AG09319 (cell line): ENCODE measurements at regions not wholly inside any gene's neighbourhood (a gene's known extent, or its start where the extent isn't known, plus 50 kb on each side); places are given as distances from the start of the nearest gene placed in this dataset.
"Not testable (repeated sequence)": the region's sequence is repeated elsewhere in the genome, so short reads cannot be mapped to it uniquely, and the experiment has no call there.

ENCODE experiments used
- DNase-seq: peaks from one replicate; pipeline ENCODE4 v3.0.0-alpha.2; 2010; ENCODE audit warnings: low read depth; ENCODE audit errors: extremely low read depth
- CTCF ChIP-seq: IDR thresholded peaks from 2 replicates; pipeline ENCODE4 v1.5.1; 2011; ENCODE audit warnings: low read depth, mild to moderate bottlenecking, inconsistent platforms, low read length, moderate library complexity

GRCh38 chr2:67776276-67776675 is 286.5 kb downstream of the C1D start:
- TF ChIP-seq CTCF: no peak
- no peak for DNase-seq

- no peak for DNase-seq
- TF ChIP-seq CTCF: no peak
These were observed 285.8 kb downstream of the C1D start for GRCh38 chr2:67777010-67777409.

GRCh38 chr2:67777836-67778429 is 284.9 kb downstream of the C1D start:
- DNase-seq: no peak
- TF ChIP-seq CTCF: no peak

- not testable (repeated sequence) for DNase-seq
These were observed 282.0 kb downstream of the C1D start for GRCh38 chr2:67780841-67781240.

GRCh38 chr2:67782443-67782842 is 280.4 kb downstream of the C1D start:
- no peak for TF ChIP-seq CTCF
- DNase-seq: no peak

- no peak for DNase-seq
- TF ChIP-seq CTCF: no peak
These were observed 279.8 kb downstream of the C1D start for GRCh38 chr2:67783026-67783425.

- no peak for TF ChIP-seq CTCF
- no peak for DNase-seq
These were observed 272.2 kb downstream of the C1D start for GRCh38 chr2:67790622-67791021.

- DNase-seq: no peak
- no peak for TF ChIP-seq CTCF
These were observed 270.6 kb downstream of the C1D start for GRCh38 chr2:67792191-67792590.
